ENCODE measurements at regions not wholly inside any gene's neighbourhood (a gene's known extent, or its start where the extent isn't known, plus 50 kb on each side); places are given as distances from the start of the nearest gene placed in this dataset.

GRCh38 chr17:71494062-71494855, 626.6 kb upstream of the SOX9 start:
- no peak for TF ChIP-seq SPI1 (IDR thresholded peaks at IDR 0.05; ENCODE audit: borderline replicate concordance, low read depth)
- TF ChIP-seq, protein P1, sequence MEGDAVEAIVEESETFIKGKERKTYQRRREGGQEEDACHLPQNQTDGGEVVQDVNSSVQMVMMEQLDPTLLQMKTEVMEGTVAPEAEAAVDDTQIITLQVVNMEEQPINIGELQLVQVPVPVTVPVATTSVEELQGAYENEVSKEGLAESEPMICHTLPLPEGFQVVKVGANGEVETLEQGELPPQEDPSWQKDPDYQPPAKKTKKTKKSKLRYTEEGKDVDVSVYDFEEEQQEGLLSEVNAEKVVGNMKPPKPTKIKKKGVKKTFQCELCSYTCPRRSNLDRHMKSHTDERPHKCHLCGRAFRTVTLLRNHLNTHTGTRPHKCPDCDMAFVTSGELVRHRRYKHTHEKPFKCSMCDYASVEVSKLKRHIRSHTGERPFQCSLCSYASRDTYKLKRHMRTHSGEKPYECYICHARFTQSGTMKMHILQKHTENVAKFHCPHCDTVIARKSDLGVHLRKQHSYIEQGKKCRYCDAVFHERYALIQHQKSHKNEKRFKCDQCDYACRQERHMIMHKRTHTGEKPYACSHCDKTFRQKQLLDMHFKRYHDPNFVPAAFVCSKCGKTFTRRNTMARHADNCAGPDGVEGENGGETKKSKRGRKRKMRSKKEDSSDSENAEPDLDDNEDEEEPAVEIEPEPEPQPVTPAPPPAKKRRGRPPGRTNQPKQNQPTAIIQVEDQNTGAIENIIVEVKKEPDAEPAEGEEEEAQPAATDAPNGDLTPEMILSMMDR (IDR thresholded peaks at IDR 0.05; ENCODE audit: insufficient read depth, low read length) = no peak
- no peak overlapping the region for H3K27ac ChIP-seq (replicated peaks)
- no peak for DNase-seq (ENCODE audit: low read depth in 1 of 2, low spot score in 1 of 2)
- H3K4me3 ChIP-seq (replicated peaks; ENCODE audit: insufficient read depth, low read length) = no peak overlapping the region
- no peaks in the 10 kb centered on the region for H3K27me3 ChIP-seq (ENCODE audit: insufficient read depth, poor library complexity, severe bottlenecking)

DNA sequence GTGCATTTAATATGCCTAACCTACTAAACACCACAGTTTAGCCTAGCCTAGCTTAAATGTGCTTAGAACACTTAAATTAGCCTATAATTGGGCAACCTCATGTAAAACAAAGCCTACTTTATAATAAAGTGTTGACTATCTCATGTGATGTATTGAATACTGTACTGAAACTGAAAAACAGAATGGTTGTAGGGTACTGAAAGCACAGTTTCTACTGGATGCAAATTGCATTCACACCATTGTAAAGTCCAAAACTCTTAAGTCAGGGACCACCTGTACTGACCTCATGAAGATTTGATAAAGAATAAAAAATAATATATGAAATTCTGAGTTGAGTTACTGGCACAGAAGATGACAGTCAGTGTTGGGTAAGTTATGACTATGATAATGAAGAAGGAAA, 625.4 kb upstream of the SOX9 start:
- TF ChIP-seq, protein P2, sequence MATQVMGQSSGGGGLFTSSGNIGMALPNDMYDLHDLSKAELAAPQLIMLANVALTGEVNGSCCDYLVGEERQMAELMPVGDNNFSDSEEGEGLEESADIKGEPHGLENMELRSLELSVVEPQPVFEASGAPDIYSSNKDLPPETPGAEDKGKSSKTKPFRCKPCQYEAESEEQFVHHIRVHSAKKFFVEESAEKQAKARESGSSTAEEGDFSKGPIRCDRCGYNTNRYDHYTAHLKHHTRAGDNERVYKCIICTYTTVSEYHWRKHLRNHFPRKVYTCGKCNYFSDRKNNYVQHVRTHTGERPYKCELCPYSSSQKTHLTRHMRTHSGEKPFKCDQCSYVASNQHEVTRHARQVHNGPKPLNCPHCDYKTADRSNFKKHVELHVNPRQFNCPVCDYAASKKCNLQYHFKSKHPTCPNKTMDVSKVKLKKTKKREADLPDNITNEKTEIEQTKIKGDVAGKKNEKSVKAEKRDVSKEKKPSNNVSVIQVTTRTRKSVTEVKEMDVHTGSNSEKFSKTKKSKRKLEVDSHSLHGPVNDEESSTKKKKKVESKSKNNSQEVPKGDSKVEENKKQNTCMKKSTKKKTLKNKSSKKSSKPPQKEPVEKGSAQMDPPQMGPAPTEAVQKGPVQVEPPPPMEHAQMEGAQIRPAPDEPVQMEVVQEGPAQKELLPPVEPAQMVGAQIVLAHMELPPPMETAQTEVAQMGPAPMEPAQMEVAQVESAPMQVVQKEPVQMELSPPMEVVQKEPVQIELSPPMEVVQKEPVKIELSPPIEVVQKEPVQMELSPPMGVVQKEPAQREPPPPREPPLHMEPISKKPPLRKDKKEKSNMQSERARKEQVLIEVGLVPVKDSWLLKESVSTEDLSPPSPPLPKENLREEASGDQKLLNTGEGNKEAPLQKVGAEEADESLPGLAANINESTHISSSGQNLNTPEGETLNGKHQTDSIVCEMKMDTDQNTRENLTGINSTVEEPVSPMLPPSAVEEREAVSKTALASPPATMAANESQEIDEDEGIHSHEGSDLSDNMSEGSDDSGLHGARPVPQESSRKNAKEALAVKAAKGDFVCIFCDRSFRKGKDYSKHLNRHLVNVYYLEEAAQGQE (IDR thresholded peaks at IDR 0.05; ENCODE audit: insufficient replicate concordance, low read depth) = no peak
- TF ChIP-seq, protein P1 (IDR thresholded peaks at IDR 0.05; ENCODE audit: insufficient read depth, low read length) = no peak
- no peak for TF ChIP-seq SPI1 (IDR thresholded peaks at IDR 0.05; ENCODE audit: borderline replicate concordance, low read depth)
- TF ChIP-seq POLR2AphosphoS5 (IDR thresholded peaks at IDR 0.05; ENCODE audit: low read depth) = no peak
- no peak for TF ChIP-seq GABPA (IDR thresholded peaks at IDR 0.05; ENCODE audit: low read depth)

GRCh38 chr17:71496552-71496951, 624.3 kb upstream of the SOX9 start:
- DNase-seq (ENCODE audit: low read depth in 1 of 2, low spot score in 1 of 2) = no peak
- no peak overlapping the region for H3K27ac ChIP-seq (replicated peaks)
- TF ChIP-seq GABPA (IDR thresholded peaks at IDR 0.05; ENCODE audit: low read depth) = no peak
- TF ChIP-seq, protein P2 (IDR thresholded peaks at IDR 0.05; ENCODE audit: insufficient replicate concordance, low read depth) = no peak
- no peak for TF ChIP-seq SPI1 (IDR thresholded peaks at IDR 0.05; ENCODE audit: borderline replicate concordance, low read depth)
- TF ChIP-seq, protein P1 (IDR thresholded peaks at IDR 0.05; ENCODE audit: insufficient read depth, low read length) = no peak
- no peak for TF ChIP-seq POLR2AphosphoS5 (IDR thresholded peaks at IDR 0.05; ENCODE audit: low read depth)
- no peak overlapping the region for H3K4me3 ChIP-seq (replicated peaks; ENCODE audit: insufficient read depth, low read length)
- no peaks in the 10 kb centered on the region for H3K27me3 ChIP-seq (ENCODE audit: insufficient read depth, poor library complexity, severe bottlenecking)

More for the DNA sequence above, 625.4 kb upstream of the SOX9 start:
- Histone ChIP-seq H3K4me3 (replicated peaks; ENCODE audit: insufficient read depth, low read length) (no peak overlapping the region), H3K27me3 (ENCODE audit: insufficient read depth, poor library complexity, severe bottlenecking) (no peaks in the 10 kb centered on the region), H3K27ac (replicated peaks) (no peak overlapping the region)
- DNase-seq (ENCODE audit: low read depth in 1 of 2, low spot score in 1 of 2) = no peak

Measured in HL-60 (cell line).